ENCODE measurements at regions not wholly inside any gene's neighbourhood (a gene's known extent, or its start where the extent isn't known, plus 50 kb on each side); places are given as distances from the start of the nearest gene placed in this dataset.

- no peak for TF ChIP-seq JUNB (IDR thresholded peaks at IDR 0.05; ENCODE audit: unreplicated experiment)
- no peak for TF ChIP-seq ETS1 (IDR thresholded peaks at IDR 0.05)
- no peak for TF ChIP-seq REST (IDR thresholded peaks at IDR 0.05; ENCODE audit: unreplicated experiment)
- TF ChIP-seq ZNF114 (CRISPR knock-in tag; IDR thresholded peaks at IDR 0.05): no peak
- no peak for TF ChIP-seq POLR2AphosphoS5 (IDR thresholded peaks at IDR 0.05; ENCODE audit: low read depth)
These were observed 403.0 kb downstream of the GADD45G start (continued) for GRCh38 chr9:90007516-90008440.

DNA sequence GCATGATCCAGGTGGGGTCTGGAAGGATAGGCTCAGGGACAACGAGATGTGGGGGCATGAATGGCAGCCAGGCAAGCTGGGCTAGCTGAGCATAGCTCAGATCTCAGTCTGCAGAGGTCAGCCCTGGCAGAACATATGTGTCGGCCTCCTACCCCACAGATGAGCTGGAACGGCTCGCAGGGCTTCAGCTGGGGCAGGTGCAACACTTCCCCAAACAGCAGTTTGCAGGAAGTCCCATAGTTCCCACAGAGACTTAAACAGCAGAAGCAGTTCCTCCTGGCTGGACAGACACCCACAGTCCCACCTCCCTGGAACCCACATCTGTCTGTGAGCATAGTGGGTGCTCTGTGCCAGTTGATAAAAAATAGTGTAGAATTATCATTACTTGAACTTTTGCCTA, 404.6 kb downstream of the GADD45G start:
- Histone ChIP-seq H2AFZ (no peak overlapping the region), H4K20me1 (replicated peaks; ENCODE audit: insufficient read depth) (no peaks in the 10 kb centered on the region), H3F3A (replicated peaks; ENCODE audit: low read depth) (no peaks in the 10 kb centered on the region), H3K36me3 (ENCODE audit: insufficient read depth) (no peaks in the 10 kb centered on the region), H3K4me1 (ENCODE audit: insufficient read depth) (no peaks in the 10 kb centered on the region; the same call in 1 of the 2 replicates), H3K27ac (ENCODE audit: low read depth) (no peak overlapping the region), H3K27me3 (ENCODE audit: insufficient read depth) (no peaks in the 10 kb centered on the region), H3K9me2 (ENCODE audit: insufficient read depth) (no peaks in the 10 kb centered on the region), H3K4me3 (no peak overlapping the region), H3K79me2 (replicated peaks; ENCODE audit: insufficient read depth) (no peaks in the 10 kb centered on the region), H3K4me2 (no peak overlapping the region)
- H3K4me3 Mint-ChIP-seq: no peak overlapping the region
- no peaks in the 10 kb centered on the region for H3K36me3 Mint-ChIP-seq (ENCODE audit: low read depth)
- ATAC-seq (no peak), DNase-seq (ENCODE audit: low spot score) (no peak)
- H3K27me3 Mint-ChIP-seq (ENCODE audit: insufficient read depth, low read depth, poor library complexity): no peaks in the 10 kb centered on the region
- H3K27ac Mint-ChIP-seq: no peak overlapping the region
- no peaks in the 10 kb centered on the region; the same call in 2 of the 3 replicates for H3K9me3 Mint-ChIP-seq
- peaks cover 18% of the 10 kb centered on the region for H3K4me1 Mint-ChIP-seq
- TF ChIP-seq, protein P1, sequence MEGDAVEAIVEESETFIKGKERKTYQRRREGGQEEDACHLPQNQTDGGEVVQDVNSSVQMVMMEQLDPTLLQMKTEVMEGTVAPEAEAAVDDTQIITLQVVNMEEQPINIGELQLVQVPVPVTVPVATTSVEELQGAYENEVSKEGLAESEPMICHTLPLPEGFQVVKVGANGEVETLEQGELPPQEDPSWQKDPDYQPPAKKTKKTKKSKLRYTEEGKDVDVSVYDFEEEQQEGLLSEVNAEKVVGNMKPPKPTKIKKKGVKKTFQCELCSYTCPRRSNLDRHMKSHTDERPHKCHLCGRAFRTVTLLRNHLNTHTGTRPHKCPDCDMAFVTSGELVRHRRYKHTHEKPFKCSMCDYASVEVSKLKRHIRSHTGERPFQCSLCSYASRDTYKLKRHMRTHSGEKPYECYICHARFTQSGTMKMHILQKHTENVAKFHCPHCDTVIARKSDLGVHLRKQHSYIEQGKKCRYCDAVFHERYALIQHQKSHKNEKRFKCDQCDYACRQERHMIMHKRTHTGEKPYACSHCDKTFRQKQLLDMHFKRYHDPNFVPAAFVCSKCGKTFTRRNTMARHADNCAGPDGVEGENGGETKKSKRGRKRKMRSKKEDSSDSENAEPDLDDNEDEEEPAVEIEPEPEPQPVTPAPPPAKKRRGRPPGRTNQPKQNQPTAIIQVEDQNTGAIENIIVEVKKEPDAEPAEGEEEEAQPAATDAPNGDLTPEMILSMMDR (conservative IDR thresholded peaks at IDR 0.05; ENCODE audit: low read depth in 2 of 2): no peak
- TF ChIP-seq ETS1 (IDR thresholded peaks at IDR 0.05): no peak
- no peak for TF ChIP-seq JUNB (IDR thresholded peaks at IDR 0.05; ENCODE audit: unreplicated experiment)
- no peak for TF ChIP-seq CREB1 (CRISPR knock-in tag; IDR thresholded peaks at IDR 0.05; ENCODE audit: low read depth)
- TF ChIP-seq POLR2AphosphoS5 (IDR thresholded peaks at IDR 0.05; ENCODE audit: low read depth): no peak
- no peak for TF ChIP-seq NANOG (IDR thresholded peaks at IDR 0.05; ENCODE audit: borderline replicate concordance)
- no peak for TF ChIP-seq ZNF114 (CRISPR knock-in tag; IDR thresholded peaks at IDR 0.05)
- TF ChIP-seq ZNF462 (CRISPR knock-in tag; IDR thresholded peaks at IDR 0.05): no peak

Data from GM23338 (cell line).